AG10803 (cell line): ENCODE measurements at regions not wholly inside any gene's neighbourhood (a gene's known extent, or its start where the extent isn't known, plus 50 kb on each side); places are given as distances from the start of the nearest gene placed in this dataset.

Experiments used
- DNase-seq: peaks from one replicate; pipeline ENCODE4 v3.0.0; 2010; ENCODE audit warnings: low read depth
- H3K4me3 ChIP-seq: 2 replicates; pipeline ENCODE4 v1.5.1; 2011; ENCODE audit warnings: mild to moderate bottlenecking, low read length, control low read depth
- CTCF ChIP-seq: conservative IDR thresholded peaks from 2 replicates; pipeline ENCODE4 v1.5.1; 2011; ENCODE audit warnings: mild to moderate bottlenecking, low read length, control low read depth, inconsistent platforms

DNA sequence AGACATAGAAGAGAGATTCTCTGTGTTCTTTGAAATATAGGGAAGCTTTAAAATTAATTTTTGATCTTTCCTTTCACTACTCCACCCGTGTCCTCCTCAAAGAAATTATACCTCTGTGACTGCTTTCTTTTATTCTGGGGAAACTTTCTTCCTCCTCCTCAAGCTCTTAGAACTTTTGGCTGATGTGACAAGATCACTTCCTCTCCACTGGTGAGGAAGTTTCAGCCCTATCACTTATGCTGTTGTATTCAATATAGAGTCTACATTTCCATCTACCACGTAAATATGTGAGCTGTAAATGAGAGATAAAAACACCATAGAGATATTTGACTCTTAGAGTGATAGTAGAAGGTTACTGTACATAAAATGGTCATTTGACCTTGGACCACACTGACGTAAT lies 141.9 kb upstream of the SASH1 start:
- DNase-seq: no peak
- no peak overlapping the region for H3K4me3 ChIP-seq
- TF ChIP-seq CTCF: no peak

DNA sequence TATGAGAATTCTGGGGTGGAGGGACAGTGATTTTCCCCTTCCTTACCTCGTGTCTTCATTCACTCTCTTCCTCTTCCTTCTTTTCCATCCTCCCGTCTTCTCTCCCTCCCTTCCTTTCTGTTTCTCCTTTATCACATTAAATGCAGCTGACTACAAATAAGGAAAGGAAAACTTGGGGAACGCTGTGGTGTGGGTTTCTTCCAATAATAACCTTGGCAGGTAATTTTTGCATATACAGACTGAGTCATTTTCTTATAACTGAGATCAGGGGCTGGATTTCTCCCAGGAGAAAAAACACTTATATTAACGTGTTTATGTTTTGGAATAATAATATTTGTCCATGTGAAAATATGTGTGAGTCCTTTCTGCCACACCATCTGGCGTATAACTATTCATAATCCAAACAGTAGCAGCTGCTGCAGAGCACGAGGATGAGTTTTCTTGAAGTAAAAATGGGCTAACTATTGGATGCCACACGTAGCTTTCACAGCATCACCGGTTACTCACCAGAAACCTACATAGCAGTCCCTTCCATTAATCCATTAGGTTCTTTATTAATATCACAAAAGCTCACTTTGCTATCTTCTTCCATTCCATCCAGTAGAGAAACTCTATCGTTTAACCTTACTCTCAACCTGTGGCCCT lies 139.2 kb upstream of the SASH1 start:
- TF ChIP-seq CTCF: no peak
- no peak overlapping the region for H3K4me3 ChIP-seq
- peak; percentile 55 for DNase-seq

DNA sequence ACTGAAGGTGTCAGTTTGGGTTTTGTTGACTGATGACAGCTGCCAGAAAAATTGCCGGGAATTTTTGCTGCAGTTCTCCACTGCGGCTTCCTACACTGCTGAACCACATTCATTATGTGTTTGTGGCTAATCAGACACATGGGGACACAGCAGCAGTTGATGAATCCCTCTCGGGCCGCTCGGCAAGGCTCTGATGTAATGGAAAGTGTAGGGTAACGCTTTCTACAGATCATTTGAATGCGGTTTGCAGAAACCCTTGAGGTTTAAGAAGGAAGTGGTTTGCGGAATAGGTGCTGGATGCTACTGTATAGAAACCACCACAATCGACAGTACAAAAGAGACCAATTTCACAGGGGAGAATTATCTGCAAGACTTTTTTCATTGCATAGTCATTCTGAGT lies 138.7 kb upstream of the SASH1 start:
- no peak for TF ChIP-seq CTCF
- peak; percentile 68 for DNase-seq

GRCh38 chr6:148208298-148208697 lies 134.3 kb upstream of the SASH1 start:
- no peak for TF ChIP-seq CTCF

More for the DNA sequence above, 138.7 kb upstream of the SASH1 start:
- H3K4me3 ChIP-seq: no peak overlapping the region

GRCh38 chr6:148211777-148212324 lies 130.8 kb upstream of the SASH1 start:
- DNase-seq: no peak
- TF ChIP-seq CTCF: no peak
- H3K4me3 ChIP-seq: no peak overlapping the region

More at GRCh38 chr6:148208298-148208697, 134.3 kb upstream of the SASH1 start:
- H3K4me3 ChIP-seq: no peak overlapping the region
- no peak for DNase-seq

DNA sequence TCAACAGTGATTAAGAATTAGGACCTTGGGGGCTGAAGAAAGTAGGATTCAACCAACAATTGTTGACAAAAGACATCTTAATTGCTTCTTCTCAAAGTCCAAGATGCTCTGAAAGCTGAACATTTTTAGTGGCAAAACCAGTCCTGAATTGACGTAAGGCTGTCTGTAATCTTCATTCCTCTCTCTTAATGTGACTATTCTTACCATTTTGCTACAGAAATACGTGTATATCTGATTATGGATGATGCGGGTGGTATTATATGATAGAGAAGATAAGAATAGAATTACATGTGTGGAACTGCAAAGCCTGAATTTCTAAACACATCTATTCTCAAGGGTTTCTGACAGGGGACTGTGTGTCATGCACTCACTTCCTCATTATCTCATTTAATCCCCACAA lies 130.3 kb upstream of the SASH1 start:
- DNase-seq: no peak
- no peak overlapping the region for H3K4me3 ChIP-seq
- TF ChIP-seq CTCF: no peak

GRCh38 chr6:148213366-148213765 lies 129.3 kb upstream of the SASH1 start:
- DNase-seq: no peak
- no peak overlapping the region for H3K4me3 ChIP-seq
- no peak for TF ChIP-seq CTCF
